ENCODE measurements at regions not wholly inside any gene's neighbourhood (a gene's known extent, or its start where the extent isn't known, plus 50 kb on each side); places are given as distances from the start of the nearest gene placed in this dataset.

- peak; percentile 31 for FAIRE-seq
These were observed 80.9 kb upstream of the ARHGEF26 start for GRCh38 chr3:154040283-154040682.

GRCh38 chr3:154044671-154045070 is 76.5 kb upstream of the ARHGEF26 start:
- H3K4me3 ChIP-seq (replicated peaks in 1 of 3; ENCODE audit: insufficient read depth in 1 of 3, low read depth in 1 of 3, low read length in 3 of 3) = no peak overlapping the region
- H3K9me3 ChIP-seq (replicated peaks; ENCODE audit: control insufficient read depth, insufficient read depth, low read length) = no peaks in the 10 kb centered on the region
- FAIRE-seq (no peak), DNase-seq (ENCODE audit: low read depth, low spot score) (no peak)
- H3K9ac ChIP-seq (replicated peaks; ENCODE audit: extremely low read depth, insufficient read depth, low read length) = no peak overlapping the region
- no peak overlapping the region for H3K4me2 ChIP-seq (ENCODE audit: insufficient read depth, low read length)
- no TSS peak for BruUV-seq (replicated peaks)
- H3K9me1 ChIP-seq (replicated peaks; ENCODE audit: control insufficient read depth, extremely low read depth, insufficient read depth, low read length) = no peaks in the 10 kb centered on the region
- dilution Hi-C loops (cut with MboI; ENCODE audit: extremely low pct_ligation_motif_present, low sequenced_read_pairs) (no loop called here), intact Hi-C loops (cut with micrococcal nuclease) (no loop called here)
- POLR2A ChIA-PET = no interaction called here
- H3K79me2 ChIP-seq (ENCODE audit: control insufficient read depth, insufficient read depth, low read length) = no peaks in the 10 kb centered on the region
- CTCF ChIA-PET = no interaction called here
- no peaks in the 10 kb centered on the region for H3K4me1 ChIP-seq (ENCODE audit: control insufficient read depth, extremely low read depth, insufficient read depth, low read length)
- no peak overlapping the region for H2AFZ ChIP-seq (ENCODE audit: low read depth, low read length)
- no peaks in the 10 kb centered on the region for H3K36me3 ChIP-seq (ENCODE audit: control insufficient read depth in 2 of 2, extremely low read depth in 1 of 2, insufficient read depth in 2 of 2, low read length in 2 of 2)
- H4K20me1 ChIP-seq (replicated peaks; ENCODE audit: control insufficient read depth, extremely low read depth, insufficient read depth, low read length) = no peaks in the 10 kb centered on the region
- TF ChIP-seq GATA2 (IDR thresholded peaks at IDR 0.05; ENCODE audit: insufficient read depth, insufficient read length, low read depth, low read length) (no peak), POLR2AphosphoS5 (IDR thresholded peaks at IDR 0.05; ENCODE audit: insufficient read depth, low read depth, low read length) (no peak), POLR2A (IDR thresholded peaks at IDR 0.05; ENCODE audit: low read depth, low read length) (no peak), JUN (IDR thresholded peaks at IDR 0.05; ENCODE audit: borderline replicate concordance, insufficient read depth, insufficient read length, low read depth) (no peak), FOS (IDR thresholded peaks at IDR 0.05; ENCODE audit: borderline replicate concordance, insufficient read depth, low read length) (no peak), EZH2 (IDR thresholded peaks at IDR 0.05; ENCODE audit: borderline replicate concordance, low read depth, low read length, severe bottlenecking) (no peak), MYC (IDR thresholded peaks at IDR 0.05; ENCODE audit: low read depth, low read length) (no peak), CTCF (IDR thresholded peaks at IDR 0.05; ENCODE audit: extremely low read depth in 1 of 2, insufficient read depth in 1 of 2, low read depth in 1 of 2, low read length in 2 of 2) (no peak)
- TF ChIP-seq, protein P1, sequence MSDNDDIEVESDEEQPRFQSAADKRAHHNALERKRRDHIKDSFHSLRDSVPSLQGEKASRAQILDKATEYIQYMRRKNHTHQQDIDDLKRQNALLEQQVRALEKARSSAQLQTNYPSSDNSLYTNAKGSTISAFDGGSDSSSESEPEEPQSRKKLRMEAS (IDR thresholded peaks at IDR 0.05; ENCODE audit: insufficient read depth, insufficient read length) = no peak
- H3K27ac ChIP-seq (ENCODE audit: insufficient read depth, low read depth, low read length) = no peak overlapping the region
- H3K27me3 ChIP-seq (ENCODE audit: control insufficient read depth in 2 of 2, insufficient read depth in 2 of 2, low read length in 2 of 2) = peaks cover 4 to 13% of the 10 kb centered on the region in 2 experiments

More at GRCh38 chr3:154040283-154040682, 80.9 kb upstream of the ARHGEF26 start:
- Histone ChIP-seq H3K79me2 (ENCODE audit: control insufficient read depth, insufficient read depth, low read length) (no peaks in the 10 kb centered on the region), H4K20me1 (replicated peaks; ENCODE audit: control insufficient read depth, extremely low read depth, insufficient read depth, low read length) (no peaks in the 10 kb centered on the region), H3K27me3 (ENCODE audit: control insufficient read depth in 2 of 2, insufficient read depth in 2 of 2, low read length in 2 of 2) (peaks cover 2 to 10% of the 10 kb centered on the region in 2 experiments), H3K9me1 (replicated peaks; ENCODE audit: control insufficient read depth, extremely low read depth, insufficient read depth, low read length) (no peaks in the 10 kb centered on the region), H3K4me3 (replicated peaks in 1 of 3; ENCODE audit: insufficient read depth in 1 of 3, low read depth in 1 of 3, low read length in 3 of 3) (no peak overlapping the region), H3K9ac (replicated peaks; ENCODE audit: extremely low read depth, insufficient read depth, low read length) (no peak overlapping the region), H3K36me3 (ENCODE audit: control insufficient read depth in 2 of 2, extremely low read depth in 1 of 2, insufficient read depth in 2 of 2, low read length in 2 of 2) (no peaks in the 10 kb centered on the region), H3K27ac (ENCODE audit: insufficient read depth, low read depth, low read length) (no peak overlapping the region), H3K9me3 (replicated peaks; ENCODE audit: control insufficient read depth, insufficient read depth, low read length) (no peaks in the 10 kb centered on the region), H3K4me1 (ENCODE audit: control insufficient read depth, extremely low read depth, insufficient read depth, low read length) (no peaks in the 10 kb centered on the region), H2AFZ (ENCODE audit: low read depth, low read length) (no peak overlapping the region), H3K4me2 (ENCODE audit: insufficient read depth, low read length) (no peak overlapping the region)
- ChIA-PET POLR2A (no interaction called here), CTCF (interaction anchor here (1.5 kb wide), 1 partner anchor 212 kb away, joined by 5 read pairs; no protein-coding TSS in a partner anchor)
- no TSS peak for BruUV-seq (replicated peaks)
- dilution Hi-C loops (cut with MboI; ENCODE audit: extremely low pct_ligation_motif_present, low sequenced_read_pairs) = no loop called here
- peak; percentile 23 for DNase-seq (ENCODE audit: low read depth, low spot score)
- intact Hi-C loops (cut with micrococcal nuclease) = loop anchor here (1.0 kb wide), 1 partner anchor 213 kb away; no protein-coding TSS in a partner anchor
- TF ChIP-seq CTCF (IDR thresholded peaks at IDR 0.05; ENCODE audit: extremely low read depth in 1 of 2, insufficient read depth in 1 of 2, low read depth in 1 of 2, low read length in 2 of 2) = peak; percentile 13 to 30
- no peak for TF ChIP-seq GATA2 (IDR thresholded peaks at IDR 0.05; ENCODE audit: insufficient read depth, insufficient read length, low read depth, low read length)
